OCI-LY7 (cell line): ENCODE measurements at regions not wholly inside any gene's neighbourhood (a gene's known extent, or its start where the extent isn't known, plus 50 kb on each side); places are given as distances from the start of the nearest gene placed in this dataset.

Experiments
- CTCF ChIP-seq: fragments of 200-600 bp; sonication (generic); conservative IDR thresholded peaks from 2 replicates; pipeline ENCODE4 v1.5.1; 2014; ENCODE audit warnings: mild to moderate bottlenecking, antibody characterized with exemption, low read length, moderate library complexity, mixed read lengths
- EZH2phosphoT487 ChIP-seq: fragments of 200-600 bp; sonication (generic); IDR thresholded peaks from 2 replicates; pipeline ENCODE4 v1.6.1; 2018; ENCODE audit warnings: low read depth, borderline replicate concordance, mild to moderate bottlenecking, mixed run types, antibody characterized with exemption, low read length, moderate library complexity, mixed read lengths

GRCh38 chr2:239580199-239580527, 179.3 kb upstream of the HDAC4 start:
- no peak for TF ChIP-seq CTCF
- TF ChIP-seq EZH2phosphoT487: no peak
